ENCODE measurements at regions not wholly inside any gene's neighbourhood (a gene's known extent, or its start where the extent isn't known, plus 50 kb on each side); places are given as distances from the start of the nearest gene placed in this dataset.

GRCh38 chr22:47533961-47534803 lies 771.7 kb downstream of the TBC1D22A start:
- TF ChIP-seq EZH2phosphoT487 (conservative IDR thresholded peaks at IDR 0.05; ENCODE audit: low read length) (no peak), CTCF (IDR thresholded peaks at IDR 0.05; ENCODE audit: insufficient read depth, low read length, poor library complexity, severe bottlenecking) (no peak)
- H3K4me3 ChIP-seq (ENCODE audit: insufficient read depth, low read length, poor library complexity, severe bottlenecking): no peak overlapping the region
- no peaks in the 10 kb centered on the region for H3K9me3 ChIP-seq (ENCODE audit: insufficient read depth, low read length)
- no peak overlapping the region for H2AFZ ChIP-seq (ENCODE audit: low read depth, low read length, severe bottlenecking)
- H3F3A ChIP-seq (ENCODE audit: insufficient read depth): no peaks in the 10 kb centered on the region
- H3K79me2 ChIP-seq (ENCODE audit: insufficient read depth, low read length): no peaks in the 10 kb centered on the region
- H3K27ac ChIP-seq (ENCODE audit: low read depth, low read length): no peak overlapping the region
- H3K4me2 ChIP-seq (ENCODE audit: low read depth, low read length, poor library complexity, severe bottlenecking): no peak overlapping the region
- H3K27me3 ChIP-seq (ENCODE audit: low read length): no peaks in the 10 kb centered on the region
- no peak overlapping the region for H3K9ac ChIP-seq (ENCODE audit: low read length)
- no peaks in the 10 kb centered on the region for H3K36me3 ChIP-seq (ENCODE audit: low read length)
- H4K20me1 ChIP-seq (ENCODE audit: low read depth, low read length): no peaks in the 10 kb centered on the region
- H3K9me2 ChIP-seq (replicated peaks; ENCODE audit: insufficient read depth, low read length): no peaks in the 10 kb centered on the region

GRCh38 chr22:47517062-47517461 lies 754.6 kb downstream of the TBC1D22A start:
- no peak overlapping the region for H2AFZ ChIP-seq (ENCODE audit: low read depth, low read length, severe bottlenecking)

GRCh38 chr22:47515384-47516125 lies 753.1 kb downstream of the TBC1D22A start:
- no peak overlapping the region for H3K4me2 ChIP-seq (ENCODE audit: low read depth, low read length, poor library complexity, severe bottlenecking)

More at GRCh38 chr22:47517062-47517461, 754.6 kb downstream of the TBC1D22A start:
- peaks cover 3% of the 10 kb centered on the region; the same call in 1 of the 2 replicates for H3K9me3 ChIP-seq (ENCODE audit: insufficient read depth, low read length)
- H3K79me2 ChIP-seq (ENCODE audit: insufficient read depth, low read length): no peaks in the 10 kb centered on the region
- H3K4me2 ChIP-seq (ENCODE audit: low read depth, low read length, poor library complexity, severe bottlenecking): no peak overlapping the region
- no peak for TF ChIP-seq EZH2phosphoT487 (conservative IDR thresholded peaks at IDR 0.05; ENCODE audit: low read length)
- no peak for TF ChIP-seq CTCF (IDR thresholded peaks at IDR 0.05; ENCODE audit: insufficient read depth, low read length, poor library complexity, severe bottlenecking)
- no peak overlapping the region for H3K27ac ChIP-seq (ENCODE audit: low read depth, low read length)
- H3F3A ChIP-seq (ENCODE audit: insufficient read depth): no peaks in the 10 kb centered on the region
- no peaks in the 10 kb centered on the region for H3K27me3 ChIP-seq (ENCODE audit: low read length)
- no peak overlapping the region for H3K9ac ChIP-seq (ENCODE audit: low read length)
- no peak overlapping the region for H3K4me3 ChIP-seq (ENCODE audit: insufficient read depth, low read length, poor library complexity, severe bottlenecking)
- no peaks in the 10 kb centered on the region for H3K36me3 ChIP-seq (ENCODE audit: low read length)
- 0 out of 2 replicates have a peak, but pooled peaks cover 4% of the 10 kb centered on the region for H3K9me2 ChIP-seq (replicated peaks; ENCODE audit: insufficient read depth, low read length)
- no peaks in the 10 kb centered on the region for H4K20me1 ChIP-seq (ENCODE audit: low read depth, low read length)

More at GRCh38 chr22:47515384-47516125, 753.1 kb downstream of the TBC1D22A start:
- Histone ChIP-seq H3K9ac (ENCODE audit: low read length) (no peak overlapping the region), H3F3A (ENCODE audit: insufficient read depth) (no peaks in the 10 kb centered on the region), H3K27me3 (ENCODE audit: low read length) (no peaks in the 10 kb centered on the region), H3K27ac (ENCODE audit: low read depth, low read length) (no peak overlapping the region), H4K20me1 (ENCODE audit: low read depth, low read length) (no peaks in the 10 kb centered on the region), H2AFZ (ENCODE audit: low read depth, low read length, severe bottlenecking) (no peak overlapping the region), H3K4me3 (ENCODE audit: insufficient read depth, low read length, poor library complexity, severe bottlenecking) (no peak overlapping the region), H3K79me2 (ENCODE audit: insufficient read depth, low read length) (no peaks in the 10 kb centered on the region), H3K36me3 (ENCODE audit: low read length) (no peaks in the 10 kb centered on the region), H3K9me3 (ENCODE audit: insufficient read depth, low read length) (peaks cover 3% of the 10 kb centered on the region; the same call in 1 of the 2 replicates), H3K9me2 (replicated peaks; ENCODE audit: insufficient read depth, low read length) (0 out of 2 replicates have a peak, but pooled peaks cover 4% of the 10 kb centered on the region)
- TF ChIP-seq EZH2phosphoT487 (conservative IDR thresholded peaks at IDR 0.05; ENCODE audit: low read length) (no peak), CTCF (IDR thresholded peaks at IDR 0.05; ENCODE audit: insufficient read depth, low read length, poor library complexity, severe bottlenecking) (no peak)
